AG08395 (cell line): ENCODE measurements at regions not wholly inside any gene's neighbourhood (a gene's known extent, or its start where the extent isn't known, plus 50 kb on each side); places are given as distances from the start of the nearest gene placed in this dataset.

Source experiments
- DNase-seq: peaks from one replicate; pipeline ENCODE4 v3.0.0; 2012; ENCODE audit warnings: mixed read lengths, low spot score

GRCh38 chr12:94712815-94713515, 62.6 kb upstream of the TMCC3 start:
- DNase-seq = no peak

GRCh38 chr12:94710933-94711332, 60.6 kb upstream of the TMCC3 start:
- peak; percentile 17 for DNase-seq

GRCh38 chr12:94707892-94708291, 57.5 kb upstream of the TMCC3 start:
- no peak for DNase-seq

GRCh38 chr12:94707036-94707435, 56.7 kb upstream of the TMCC3 start:
- DNase-seq = no peak

- DNase-seq = no peak
Measured at GRCh38 chr12:94706250-94706661, 55.9 kb upstream of the TMCC3 start.

- DNase-seq = no peak
Measured at GRCh38 chr12:94705676-94706075, 55.3 kb upstream of the TMCC3 start.

GRCh38 chr12:94704452-94705306, 54.3 kb upstream of the TMCC3 start:
- DNase-seq = peak; percentile 31

- no peak for DNase-seq
Measured at GRCh38 chr12:94702696-94703095, 52.3 kb upstream of the TMCC3 start.

GRCh38 chr12:94701711-94702110, 51.4 kb upstream of the TMCC3 start:
- DNase-seq = no peak

- no peak for DNase-seq
Measured at GRCh38 chr12:94700662-94701061, 50.3 kb upstream of the TMCC3 start.
